ENCODE measurements at regions not wholly inside any gene's neighbourhood (a gene's known extent, or its start where the extent isn't known, plus 50 kb on each side); places are given as distances from the start of the nearest gene placed in this dataset.

DNA sequence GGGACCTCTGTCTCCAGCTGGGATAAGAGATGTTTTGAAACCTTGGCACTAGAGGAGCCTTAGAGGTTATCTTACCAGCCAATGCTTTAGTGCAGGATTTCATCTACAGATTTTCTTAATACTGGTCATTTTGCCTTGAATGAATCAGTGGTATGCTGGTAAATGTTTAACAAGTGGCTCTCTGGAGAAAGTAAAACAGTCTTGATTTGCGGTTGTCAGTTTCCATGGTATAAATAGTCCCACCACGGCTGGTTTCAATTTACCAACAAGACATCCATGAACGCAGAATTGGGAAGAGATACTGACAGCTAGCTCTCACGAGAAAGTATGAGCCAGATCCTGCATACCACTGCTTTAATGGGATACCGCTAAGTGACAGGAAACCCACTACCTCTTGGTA lies 56.7 kb upstream of the CXCL14 start:
- no peak for TF ChIP-seq CTCF (IDR thresholded peaks at IDR 0.05)
- DNase-seq (ENCODE audit: low spot score) (no peak), ATAC-seq (ENCODE audit: low FRiP score) (no peak)

DNA sequence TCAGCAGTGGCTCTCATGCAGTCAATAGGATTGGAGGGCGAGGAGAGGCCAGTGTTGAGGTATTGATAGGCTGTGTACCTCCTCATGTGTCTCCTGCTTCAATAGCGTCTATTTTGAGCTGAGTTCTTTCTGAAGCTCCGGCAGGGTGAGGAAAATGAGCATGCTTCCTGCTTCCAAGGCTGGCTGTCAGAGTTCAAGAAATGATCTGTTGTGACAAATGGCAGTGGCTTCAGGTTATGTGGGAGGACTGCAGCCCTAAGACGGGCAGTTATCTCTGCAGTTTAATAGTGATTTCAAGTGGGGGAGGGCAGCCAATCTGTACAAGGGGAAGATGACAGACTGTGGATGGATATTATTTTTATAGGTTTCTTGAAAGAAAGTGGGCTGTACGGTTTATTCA lies 54.0 kb upstream of the CXCL14 start:
- ATAC-seq (ENCODE audit: low FRiP score), result no peak
- no peak for DNase-seq (ENCODE audit: low spot score)
- no peak for TF ChIP-seq CTCF (IDR thresholded peaks at IDR 0.05)

DNA sequence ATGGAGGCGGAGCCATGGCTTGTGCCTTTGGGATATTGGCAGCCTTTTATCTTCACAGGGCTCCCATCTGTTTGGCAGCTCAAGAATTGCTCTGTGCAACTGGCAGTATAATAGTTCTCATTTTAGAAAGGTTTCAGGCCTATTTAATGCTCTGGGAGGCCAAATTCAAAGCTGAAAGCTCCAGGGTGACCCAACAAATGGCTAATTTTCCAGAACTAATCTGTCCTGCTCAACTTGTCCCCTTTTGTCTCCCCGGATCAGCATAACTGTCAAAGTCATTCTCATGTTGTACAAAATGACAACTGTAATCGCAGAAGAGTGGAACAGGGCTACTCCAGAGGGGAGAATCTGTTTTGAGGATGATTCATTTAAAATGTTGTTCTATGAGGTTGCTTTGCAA lies 52.6 kb upstream of the CXCL14 start:
- DNase-seq (ENCODE audit: low spot score), result no peak
- no peak for TF ChIP-seq CTCF (IDR thresholded peaks at IDR 0.05)
- ATAC-seq (ENCODE audit: low FRiP score), result no peak

DNA sequence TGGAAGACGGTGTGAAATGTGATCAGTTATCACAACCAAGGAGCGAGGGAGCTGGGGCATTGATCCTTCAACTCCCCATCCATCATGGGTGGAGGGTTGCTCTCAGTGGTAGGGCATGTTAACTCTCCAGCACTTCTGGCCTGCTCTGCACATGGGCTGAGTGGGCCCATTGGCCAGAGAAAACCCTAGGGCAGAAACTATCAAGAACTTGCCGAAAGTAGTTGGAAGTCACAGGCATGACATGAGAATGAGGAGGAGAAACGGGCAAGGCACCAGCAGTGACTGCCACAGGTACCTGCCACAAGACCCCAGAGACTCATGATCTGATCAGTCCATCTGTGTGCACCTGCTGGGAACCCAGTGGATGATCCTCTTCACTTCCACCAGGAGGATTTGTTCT lies 50.9 kb upstream of the CXCL14 start:
- DNase-seq (ENCODE audit: low spot score) (no peak), ATAC-seq (ENCODE audit: low FRiP score) (no peak)
- TF ChIP-seq CTCF (IDR thresholded peaks at IDR 0.05), result no peak

DNA sequence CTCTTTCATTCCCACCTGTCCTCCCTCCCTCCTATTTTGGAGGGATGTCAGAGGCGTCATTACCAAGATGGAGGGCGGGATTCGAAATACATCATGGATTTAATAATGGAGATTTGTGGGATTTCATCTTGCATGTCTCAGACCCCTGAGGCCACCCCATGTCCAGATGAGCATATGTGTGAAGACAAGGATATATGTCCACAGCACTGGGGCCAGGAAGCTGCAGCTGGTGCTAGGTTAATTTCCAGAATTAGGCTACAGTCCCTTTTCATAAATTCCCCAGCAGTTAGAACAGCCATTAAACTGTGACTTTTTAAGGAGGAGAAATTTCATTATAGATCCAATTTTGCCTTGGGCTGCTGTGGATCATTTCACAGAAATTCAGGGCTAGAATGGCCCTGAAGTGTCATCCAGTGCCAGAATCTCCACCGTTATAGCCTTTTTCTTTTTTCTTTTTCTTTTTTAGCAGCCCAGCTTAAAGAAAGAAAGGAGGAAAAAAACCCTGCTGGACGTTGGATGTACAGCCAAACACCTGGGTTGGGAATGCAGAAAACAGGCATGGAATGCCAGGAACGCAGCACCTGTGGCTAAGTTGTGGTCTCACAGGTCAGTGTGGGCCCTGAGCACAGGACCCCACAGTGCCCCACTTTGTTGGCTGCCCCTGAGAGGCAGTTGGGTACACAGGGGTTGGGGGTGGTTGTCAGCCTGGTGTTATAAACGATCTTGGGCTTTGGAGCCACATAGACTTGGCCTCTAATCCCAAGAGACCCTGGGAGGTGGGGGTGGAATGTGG lies 50.2 kb upstream of the CXCL14 start:
- no peak for TF ChIP-seq CTCF (IDR thresholded peaks at IDR 0.05)
- ATAC-seq (ENCODE audit: low FRiP score), result no peak
- no peak for DNase-seq (ENCODE audit: low spot score)
